Breast epithelium (tissue), 4 donors: ENCODE measurements at regions not wholly inside any gene's neighbourhood (a gene's known extent, or its start where the extent isn't known, plus 50 kb on each side); places are given as distances from the start of the nearest gene placed in this dataset.

Source experiments
- DNase-seq, 2 donors: peaks; one replicate each; pipeline ENCODE4 v3.0.0-alpha.2; 2019; ENCODE audit warnings: low spot score in 2 of 2
- H3K27ac ChIP-seq, 2 donors: fragments of 200-600 bp; sonication (generic) in 1 of 2; one replicate each; pipeline ENCODE4 v1.5.1; 2016 to 2019; ENCODE audit warnings: mild to moderate bottlenecking in 1 of 2
- H3K27me3 ChIP-seq, 2 donors: fragments of 200-600 bp; sonication (generic) in 1 of 2; one replicate each; pipeline versions ENCODE4 v1.5.1 to v1.6.0; 2017 to 2019; ENCODE audit warnings: control low read depth in 1 of 2, mild to moderate bottlenecking in 1 of 2
- H3K36me3 ChIP-seq: fragments of 200-600 bp; one replicate; pipeline ENCODE4 v1.5.1; 2019
- H3K4me1 ChIP-seq, 2 donors: fragments of 200-600 bp; sonication (generic); one replicate each; pipeline ENCODE4 v1.5.1; 2016 to 2019; ENCODE audit warnings: control low read depth in 1 of 2
- H3K4me3 ChIP-seq, 3 donors: fragments of 200-600 bp; sonication (generic); 1 replicate in 2 of 3; 2 replicates in 1 of 3; pipeline ENCODE4 v1.5.1; 2016 to 2019; ENCODE audit warnings: mild to moderate bottlenecking in 3 of 3, moderate library complexity in 2 of 3
- H3K9me3 ChIP-seq, 2 donors: fragments of 200-600 bp; sonication (generic) in 1 of 2; one replicate each; pipeline ENCODE4 v1.5.1; 2016 to 2019; ENCODE audit warnings: control low read depth in 1 of 2
- CTCF ChIP-seq, 3 donors: fragments of 450-650 bp; IDR thresholded peaks; one replicate each; pipeline ENCODE4 v1.5.1; 2016 to 2017; ENCODE audit warnings: antibody characterized with exemption in 3 of 3, mild to moderate bottlenecking in 3 of 3, moderate library complexity in 3 of 3
- POLR2A ChIP-seq: fragments of 450-650 bp; IDR thresholded peaks from one replicate; pipeline ENCODE4 v1.6.1; 2016; ENCODE audit warnings: antibody characterized with exemption, mild to moderate bottlenecking, moderate library complexity
- POLR2AphosphoS5 ChIP-seq, 3 donors: sonication (generic); formaldehyde crosslinking; IDR thresholded peaks; one replicate each; pipeline ENCODE4 v1.6.1; 2017; ENCODE audit warnings: antibody characterized with exemption in 3 of 3
- intact Hi-C: fragments of 100-400 bp; cut with DNase I; formaldehyde crosslinking; loops from one replicate; pipeline ENCODE4 v1.15.1; 2023; ENCODE audit warnings: low total_unique reads

DNA sequence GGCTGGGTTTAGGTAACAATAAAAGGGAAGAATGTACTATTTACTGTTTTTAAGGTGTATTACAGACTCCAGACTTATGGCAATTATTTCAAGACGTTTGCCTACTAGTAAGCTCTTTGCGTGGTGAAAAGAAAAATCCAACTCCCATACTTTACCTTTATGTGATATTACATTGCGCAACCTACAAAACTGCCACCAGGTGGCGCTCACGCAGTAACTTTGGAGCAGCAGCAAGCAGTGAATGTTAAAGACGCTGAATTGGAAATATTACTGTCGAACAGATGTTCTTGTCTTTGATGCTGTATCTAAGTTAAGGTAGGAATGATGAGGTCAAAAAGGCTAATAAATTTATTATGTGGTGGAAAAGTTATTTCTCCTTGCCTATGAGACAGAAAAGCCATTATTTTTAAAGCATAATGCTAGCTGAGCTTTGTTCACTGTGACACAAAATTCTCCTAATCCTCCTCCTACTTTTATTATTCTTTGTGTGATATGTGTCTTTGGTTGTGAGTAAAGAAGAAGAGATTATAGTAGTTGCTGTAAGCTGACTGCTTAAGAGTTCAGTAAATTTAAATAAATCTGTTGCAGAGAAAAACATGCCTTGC lies 1099.8 kb upstream of the TENM3 start:
- H3K9me3 ChIP-seq, result no peaks in the 10 kb centered on the region
- H3K36me3 ChIP-seq, result no peaks in the 10 kb centered on the region
- H3K4me3 ChIP-seq, result no peak overlapping the region
- peak; percentile 67 to 82 for DNase-seq
- intact Hi-C loops, result no loop called here
- H3K27ac ChIP-seq, result no peak overlapping the region
- H3K4me1 ChIP-seq, result no peaks in the 10 kb centered on the region
- peaks cover 0 to 5% of the 10 kb centered on the region in 2 donors for H3K27me3 ChIP-seq
- TF ChIP-seq CTCF (IDR thresholded peaks at IDR 0.05) (peak; percentile 44 to 85 (median 62)), POLR2AphosphoS5 (IDR thresholded peaks at IDR 0.05) (no peak), POLR2A (no peak)

- peaks cover 0 to 5% of the 10 kb centered on the region in 2 donors for H3K27me3 ChIP-seq
- no peak overlapping the region for H3K4me3 ChIP-seq
- H3K36me3 ChIP-seq, result no peaks in the 10 kb centered on the region
- H3K4me1 ChIP-seq, result no peaks in the 10 kb centered on the region
- no peak overlapping the region for H3K27ac ChIP-seq
- H3K9me3 ChIP-seq, result no peaks in the 10 kb centered on the region
- DNase-seq, result no peak
- intact Hi-C loops, result no loop called here
- no peak for TF ChIP-seq CTCF (IDR thresholded peaks at IDR 0.05)
- no peak for TF ChIP-seq POLR2AphosphoS5 (IDR thresholded peaks at IDR 0.05)
- TF ChIP-seq POLR2A, result no peak
Measured at GRCh38 chr4:181146051-181146450, 1097.2 kb upstream of the TENM3 start.

DNA sequence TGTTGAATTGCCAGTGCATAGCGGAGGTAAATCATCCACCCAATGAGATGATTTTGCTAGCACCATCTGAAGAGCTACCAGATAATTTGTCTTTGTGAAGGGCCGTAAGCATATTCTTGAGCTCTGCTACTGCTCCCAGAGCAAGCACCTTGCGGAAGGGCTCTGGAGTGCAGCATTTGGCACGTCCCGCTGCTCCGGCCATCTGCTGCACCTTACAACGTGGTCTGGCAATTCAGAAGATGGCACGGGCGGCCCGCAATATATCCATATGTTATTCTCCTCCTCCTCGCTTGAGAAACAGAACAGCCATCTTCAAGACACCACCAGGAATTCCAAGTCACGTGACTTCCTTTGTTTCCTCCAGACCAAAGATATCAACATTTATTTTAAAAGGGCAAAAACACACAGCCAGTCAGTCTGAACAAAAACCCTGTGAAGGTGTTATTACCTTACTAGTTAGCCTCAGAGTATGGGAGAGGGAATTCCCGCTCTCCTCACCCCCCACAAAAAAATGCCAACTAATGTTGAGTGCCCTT lies 1095.7 kb upstream of the TENM3 start:
- no peaks in the 10 kb centered on the region for H3K36me3 ChIP-seq
- H3K4me3 ChIP-seq, result no peak overlapping the region
- TF ChIP-seq CTCF (IDR thresholded peaks at IDR 0.05) (no peak), POLR2A (no peak), POLR2AphosphoS5 (IDR thresholded peaks at IDR 0.05) (no peak)
- intact Hi-C loops, result no loop called here
- no peaks in the 10 kb centered on the region for H3K9me3 ChIP-seq
- no peaks in the 10 kb centered on the region for H3K4me1 ChIP-seq
- H3K27me3 ChIP-seq, result peaks cover 0 to 5% of the 10 kb centered on the region in 2 donors
- DNase-seq, result no peak
- H3K27ac ChIP-seq, result no peak overlapping the region

- Histone ChIP-seq H3K4me3 (no peak overlapping the region), H3K4me1 (no peaks in the 10 kb centered on the region), H3K27me3 (peaks cover 0 to 5% of the 10 kb centered on the region in 2 donors), H3K27ac (no peak overlapping the region), H3K36me3 (no peaks in the 10 kb centered on the region), H3K9me3 (no peaks in the 10 kb centered on the region)
- DNase-seq, result no peak
- intact Hi-C loops, result no loop called here
- TF ChIP-seq POLR2AphosphoS5 (IDR thresholded peaks at IDR 0.05) (no peak), POLR2A (no peak), CTCF (IDR thresholded peaks at IDR 0.05) (no peak)
Measured at GRCh38 chr4:181148470-181148869, 1094.7 kb upstream of the TENM3 start.

DNA sequence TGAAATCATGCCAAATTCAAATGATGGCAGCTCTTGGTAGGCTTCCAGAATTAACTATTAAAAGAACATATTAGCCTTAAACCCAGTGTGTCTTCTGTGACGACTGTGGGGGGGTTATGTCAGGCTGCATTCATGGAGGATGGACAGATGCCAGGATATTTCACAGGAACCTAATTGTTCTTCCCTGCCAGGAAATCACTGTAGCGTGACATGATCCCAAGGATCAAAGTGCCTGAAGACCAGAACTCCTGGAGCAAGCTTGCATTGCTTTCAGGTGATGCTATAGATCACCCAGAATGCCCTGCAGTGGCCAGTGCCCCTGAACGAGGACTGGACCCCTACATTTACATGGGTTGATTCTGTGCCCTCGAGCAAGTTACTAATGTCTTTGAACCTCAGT lies 1093.0 kb upstream of the TENM3 start:
- TF ChIP-seq CTCF (IDR thresholded peaks at IDR 0.05) (no peak), POLR2AphosphoS5 (IDR thresholded peaks at IDR 0.05) (no peak), POLR2A (no peak)
- Histone ChIP-seq H3K27me3 (peaks cover 0 to 5% of the 10 kb centered on the region in 2 donors), H3K27ac (no peak overlapping the region), H3K36me3 (no peaks in the 10 kb centered on the region), H3K9me3 (no peaks in the 10 kb centered on the region), H3K4me3 (no peak overlapping the region), H3K4me1 (no peaks in the 10 kb centered on the region)
- DNase-seq, result no peak
- intact Hi-C loops, result no loop called here
